Stomach (tissue), 4 donors: ENCODE measurements at regions not wholly inside any gene's neighbourhood (a gene's known extent, or its start where the extent isn't known, plus 50 kb on each side); places are given as distances from the start of the nearest gene placed in this dataset.

Experiments used
- CTCF ChIP-seq, 7 experiments: fragments of 450-650 bp in 4 of 7; fragments of 200-600 bp in 3 of 7; sonication (generic) in 3 of 7; IDR thresholded peaks; one replicate each; pipeline ENCODE4 v1.5.1; 2016 to 2019; ENCODE audit warnings: antibody characterized with exemption in 7 of 7, control low read depth in 2 of 7, mild to moderate bottlenecking in 1 of 7
- EP300 ChIP-seq: sonication (generic); formaldehyde crosslinking; IDR thresholded peaks from one replicate; pipeline ENCODE4 v1.6.1; 2017; ENCODE audit warnings: antibody characterized with exemption
- POLR2A ChIP-seq, 4 donors: fragments of 450-650 bp; IDR thresholded peaks; one replicate each; pipeline ENCODE4 v1.6.1; 2016; ENCODE audit warnings: antibody characterized with exemption in 4 of 4, control low read depth in 2 of 4, mild to moderate bottlenecking in 1 of 4, moderate library complexity in 1 of 4
- POLR2AphosphoS5 ChIP-seq, 3 donors: sonication (generic); formaldehyde crosslinking; IDR thresholded peaks; one replicate each; pipeline ENCODE4 v1.6.1; 2016; ENCODE audit warnings: antibody characterized with exemption in 3 of 3

- TF ChIP-seq CTCF (IDR thresholded peaks at IDR 0.05) = no peak
- no peak for TF ChIP-seq POLR2A (IDR thresholded peaks at IDR 0.05)
- TF ChIP-seq EP300 = no peak
- TF ChIP-seq POLR2AphosphoS5 (IDR thresholded peaks at IDR 0.05) = no peak
These were observed 104.3 kb downstream of the DUSP6 start for GRCh38 chr12:89247967-89248366.
